ENCODE measurements at regions not wholly inside any gene's neighbourhood (a gene's known extent, or its start where the extent isn't known, plus 50 kb on each side); places are given as distances from the start of the nearest gene placed in this dataset.

GRCh38 chr10:109783286-109783685 is 140.0 kb downstream of the XPNPEP1 start:
- TF ChIP-seq POLR2AphosphoS5 (IDR thresholded peaks at IDR 0.05; ENCODE audit: low read depth, low read length) = no peak
- TF ChIP-seq SPI1 (IDR thresholded peaks at IDR 0.05; ENCODE audit: low read depth, low read length) = no peak
- TF ChIP-seq POLR2A (IDR thresholded peaks at IDR 0.05; ENCODE audit: low read depth, low read length) = no peak
- no peak for TF ChIP-seq TAF1 (IDR thresholded peaks at IDR 0.05; ENCODE audit: low read depth, low read length)
- no peak for TF ChIP-seq PAX5 (IDR thresholded peaks at IDR 0.05; ENCODE audit: insufficient read depth, low read length, severe bottlenecking)
- no peak for TF ChIP-seq POU2F2 (IDR thresholded peaks at IDR 0.05; ENCODE audit: low read depth, low read length)
